OCI-LY3 (cell line): ENCODE measurements at regions not wholly inside any gene's neighbourhood (a gene's known extent, or its start where the extent isn't known, plus 50 kb on each side); places are given as distances from the start of the nearest gene placed in this dataset.

Experiments used
- EZH2phosphoT487 ChIP-seq: fragments of 200-600 bp; shearing (Covaris generic); IDR thresholded peaks from 2 replicates; pipeline ENCODE4 v1.6.1; 2018; ENCODE audit warnings: antibody characterized with exemption, mixed run types, low read depth
- TF ChIP-seq, protein P1 (sequence below): fragments of 200-600, 300-600 bp; sonication (generic); IDR thresholded peaks from 2 replicates; pipeline ENCODE4 v1.5.1; 2014; ENCODE audit warnings: antibody characterized with exemption, low read length, low read depth

DNA sequence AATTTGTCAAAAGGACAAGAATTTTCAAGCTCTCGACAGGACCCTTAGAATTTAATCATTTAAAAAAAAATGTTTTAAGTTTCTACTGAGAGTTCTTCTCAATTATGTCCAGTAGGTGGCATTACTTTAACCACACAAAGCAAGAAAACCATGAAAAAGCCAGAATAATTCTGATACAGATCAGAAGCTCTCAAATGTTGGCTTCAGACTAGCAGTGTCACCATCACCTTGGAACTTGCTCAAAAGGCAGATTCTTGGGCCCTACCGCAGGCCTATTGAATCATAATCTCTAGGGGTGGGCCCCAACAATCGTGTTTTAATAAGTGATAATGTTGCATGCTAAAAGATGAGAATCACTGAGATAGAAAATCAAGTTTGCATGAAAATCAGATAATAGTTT lies 99.5 kb upstream of the KCNMB2 start:
- TF ChIP-seq, protein P1, sequence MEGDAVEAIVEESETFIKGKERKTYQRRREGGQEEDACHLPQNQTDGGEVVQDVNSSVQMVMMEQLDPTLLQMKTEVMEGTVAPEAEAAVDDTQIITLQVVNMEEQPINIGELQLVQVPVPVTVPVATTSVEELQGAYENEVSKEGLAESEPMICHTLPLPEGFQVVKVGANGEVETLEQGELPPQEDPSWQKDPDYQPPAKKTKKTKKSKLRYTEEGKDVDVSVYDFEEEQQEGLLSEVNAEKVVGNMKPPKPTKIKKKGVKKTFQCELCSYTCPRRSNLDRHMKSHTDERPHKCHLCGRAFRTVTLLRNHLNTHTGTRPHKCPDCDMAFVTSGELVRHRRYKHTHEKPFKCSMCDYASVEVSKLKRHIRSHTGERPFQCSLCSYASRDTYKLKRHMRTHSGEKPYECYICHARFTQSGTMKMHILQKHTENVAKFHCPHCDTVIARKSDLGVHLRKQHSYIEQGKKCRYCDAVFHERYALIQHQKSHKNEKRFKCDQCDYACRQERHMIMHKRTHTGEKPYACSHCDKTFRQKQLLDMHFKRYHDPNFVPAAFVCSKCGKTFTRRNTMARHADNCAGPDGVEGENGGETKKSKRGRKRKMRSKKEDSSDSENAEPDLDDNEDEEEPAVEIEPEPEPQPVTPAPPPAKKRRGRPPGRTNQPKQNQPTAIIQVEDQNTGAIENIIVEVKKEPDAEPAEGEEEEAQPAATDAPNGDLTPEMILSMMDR, result peak; percentile 78
- no peak for TF ChIP-seq EZH2phosphoT487
